ENCODE measurements at regions not wholly inside any gene's neighbourhood (a gene's known extent, or its start where the extent isn't known, plus 50 kb on each side); places are given as distances from the start of the nearest gene placed in this dataset.

- no peak for DNase-seq
These were observed 1048.0 kb upstream of the WWC1 start for GRCh38 chr5:167243463-167243862.

GRCh38 chr5:167244583-167244982, 1046.9 kb upstream of the WWC1 start:
- DNase-seq, result no peak

- DNase-seq, result no peak
These were observed 1045.6 kb upstream of the WWC1 start for GRCh38 chr5:167245868-167246267.

- DNase-seq, result no peak
These were observed 1043.6 kb upstream of the WWC1 start for GRCh38 chr5:167247816-167248215.

- DNase-seq, result no peak
These were observed 1043.2 kb upstream of the WWC1 start for GRCh38 chr5:167248257-167248656.

- DNase-seq, result no peak
These were observed 1040.4 kb upstream of the WWC1 start for GRCh38 chr5:167250996-167251395.

GRCh38 chr5:167254132-167254531, 1037.3 kb upstream of the WWC1 start:
- no peak for DNase-seq

GRCh38 chr5:167255926-167256325, 1035.5 kb upstream of the WWC1 start:
- DNase-seq, result no peak

- DNase-seq, result no peak
These were observed 1031.6 kb upstream of the WWC1 start for GRCh38 chr5:167259806-167260205.

GRCh38 chr5:167261309-167262100, 1029.9 kb upstream of the WWC1 start:
- DNase-seq, result no peak

GRCh38 chr5:167263185-167263584, 1028.3 kb upstream of the WWC1 start:
- no peak for DNase-seq

GRCh38 chr5:167264348-167264747, 1027.1 kb upstream of the WWC1 start:
- no peak for DNase-seq

GRCh38 chr5:167268337-167268736, 1023.1 kb upstream of the WWC1 start:
- no peak for DNase-seq

- DNase-seq, result no peak
These were observed 1022.3 kb upstream of the WWC1 start for GRCh38 chr5:167269146-167269545.

- no peak for DNase-seq
These were observed 1020.4 kb upstream of the WWC1 start for GRCh38 chr5:167271081-167271480.

GRCh38 chr5:167271511-167271910, 1019.9 kb upstream of the WWC1 start:
- no peak for DNase-seq

- no peak for DNase-seq
These were observed 1011.3 kb upstream of the WWC1 start for GRCh38 chr5:167280111-167280510.

- no peak for DNase-seq
These were observed 1009.5 kb upstream of the WWC1 start for GRCh38 chr5:167281925-167282324.

- no peak for DNase-seq
These were observed 1007.8 kb upstream of the WWC1 start for GRCh38 chr5:167283691-167284090.

GRCh38 chr5:167284222-167284890, 1007.1 kb upstream of the WWC1 start:
- DNase-seq, result no peak

- DNase-seq, result no peak
These were observed 1005.9 kb upstream of the WWC1 start for GRCh38 chr5:167285591-167285990.

GRCh38 chr5:167286891-167287290, 1004.6 kb upstream of the WWC1 start:
- no peak for DNase-seq

- DNase-seq, result no peak
These were observed 1001.0 kb upstream of the WWC1 start for GRCh38 chr5:167290478-167290877.

- no peak for DNase-seq
These were observed 996.4 kb upstream of the WWC1 start for GRCh38 chr5:167294882-167295680.

All from DMS 273 treated with DMSO at 0.1 percent for 48 hours (cell line).